ENCODE measurements at regions not wholly inside any gene's neighbourhood (a gene's known extent, or its start where the extent isn't known, plus 50 kb on each side); places are given as distances from the start of the nearest gene placed in this dataset.

- BruUV-seq (replicated peaks) = no TSS peak
- dilution Hi-C loops (cut with MboI; ENCODE audit: extremely low pct_ligation_motif_present, low sequenced_read_pairs) = no loop called here
- FAIRE-seq = no peak
- H3K9me3 ChIP-seq (replicated peaks; ENCODE audit: control insufficient read depth, insufficient read depth, low read length) = no peaks in the 10 kb centered on the region
- no peak for DNase-seq (ENCODE audit: low read depth, low spot score)
- H3K4me2 ChIP-seq (ENCODE audit: insufficient read depth, low read length) = no peak overlapping the region
- no peaks in the 10 kb centered on the region for H3K9me1 ChIP-seq (replicated peaks; ENCODE audit: control insufficient read depth, extremely low read depth, insufficient read depth, low read length)
- CTCF ChIA-PET = interaction anchor here (0.7 to 1.2 kb wide), 2 partner anchors 90 to 245 kb away, joined by 3 read pairs; no protein-coding TSS in a partner anchor
- no peak for TF ChIP-seq JUN (IDR thresholded peaks at IDR 0.05; ENCODE audit: borderline replicate concordance, insufficient read depth, insufficient read length, low read depth)
- TF ChIP-seq POLR2A (IDR thresholded peaks at IDR 0.05; ENCODE audit: low read depth, low read length) = no peak
- no peaks in the 10 kb centered on the region for H3K27me3 ChIP-seq (ENCODE audit: control insufficient read depth in 2 of 2, insufficient read depth in 2 of 2, low read length in 2 of 2)
- H3K79me2 ChIP-seq (ENCODE audit: control insufficient read depth, insufficient read depth, low read length) = no peaks in the 10 kb centered on the region
- H2AFZ ChIP-seq (ENCODE audit: low read depth, low read length) = no peak overlapping the region
- POLR2A ChIA-PET = interaction anchor here (0.7 kb wide), 1 partner anchor 184 kb away, joined by 3 read pairs; no protein-coding TSS in a partner anchor
- H3K9ac ChIP-seq (replicated peaks; ENCODE audit: extremely low read depth, insufficient read depth, low read length) = no peak overlapping the region
- intact Hi-C loops (cut with micrococcal nuclease) = no loop called here
- no peak overlapping the region for H3K27ac ChIP-seq (ENCODE audit: insufficient read depth, low read depth, low read length)
- no peaks in the 10 kb centered on the region for H3K36me3 ChIP-seq (ENCODE audit: control insufficient read depth in 2 of 2, extremely low read depth in 1 of 2, insufficient read depth in 2 of 2, low read length in 2 of 2)
- H3K4me1 ChIP-seq (ENCODE audit: control insufficient read depth, extremely low read depth, insufficient read depth, low read length) = no peaks in the 10 kb centered on the region
- no peak overlapping the region for H3K4me3 ChIP-seq (replicated peaks in 1 of 3; ENCODE audit: insufficient read depth in 1 of 3, low read depth in 1 of 3, low read length in 3 of 3)
- no peaks in the 10 kb centered on the region for H4K20me1 ChIP-seq (replicated peaks; ENCODE audit: control insufficient read depth, extremely low read depth, insufficient read depth, low read length)
Measured at GRCh38 chr1:245046315-245046714, 108.5 kb upstream of the KIF26B start.

GRCh38 chr1:245045087-245045881 is 109.5 kb upstream of the KIF26B start:
- Histone ChIP-seq H3K9me1 (replicated peaks; ENCODE audit: control insufficient read depth, extremely low read depth, insufficient read depth, low read length) (no peaks in the 10 kb centered on the region), H3K4me2 (ENCODE audit: insufficient read depth, low read length) (no peak overlapping the region)

More at GRCh38 chr1:245045087-245045881, 109.5 kb upstream of the KIF26B start:
- Histone ChIP-seq H3K4me1 (ENCODE audit: control insufficient read depth, extremely low read depth, insufficient read depth, low read length) (no peaks in the 10 kb centered on the region), H3K27me3 (ENCODE audit: control insufficient read depth in 2 of 2, insufficient read depth in 2 of 2, low read length in 2 of 2) (no peaks in the 10 kb centered on the region), H3K9me3 (replicated peaks; ENCODE audit: control insufficient read depth, insufficient read depth, low read length) (no peaks in the 10 kb centered on the region), H4K20me1 (replicated peaks; ENCODE audit: control insufficient read depth, extremely low read depth, insufficient read depth, low read length) (no peaks in the 10 kb centered on the region), H3K36me3 (ENCODE audit: control insufficient read depth in 2 of 2, extremely low read depth in 1 of 2, insufficient read depth in 2 of 2, low read length in 2 of 2) (no peaks in the 10 kb centered on the region), H2AFZ (ENCODE audit: low read depth, low read length) (no peak overlapping the region), H3K27ac (ENCODE audit: insufficient read depth, low read depth, low read length) (no peak overlapping the region), H3K79me2 (ENCODE audit: control insufficient read depth, insufficient read depth, low read length) (no peaks in the 10 kb centered on the region), H3K9ac (replicated peaks; ENCODE audit: extremely low read depth, insufficient read depth, low read length) (no peak overlapping the region), H3K4me3 (replicated peaks in 1 of 3; ENCODE audit: insufficient read depth in 1 of 3, low read depth in 1 of 3, low read length in 3 of 3) (no peak overlapping the region)
- ChIA-PET POLR2A (no interaction called here), CTCF (interaction anchor here (1.1 to 1.2 kb wide), 2 partner anchors 74 to 244 kb away, joined by 3 to 4 read pairs; no protein-coding TSS in a partner anchor)
- FAIRE-seq = no peak
- no TSS peak for BruUV-seq (replicated peaks)
- no peak for DNase-seq (ENCODE audit: low read depth, low spot score)
- dilution Hi-C loops (cut with MboI; ENCODE audit: extremely low pct_ligation_motif_present, low sequenced_read_pairs) = no loop called here
- intact Hi-C loops (cut with micrococcal nuclease) = no loop called here
- TF ChIP-seq MAX (IDR thresholded peaks at IDR 0.05; ENCODE audit: insufficient read depth, insufficient read length) (no peak), POLR2A (IDR thresholded peaks at IDR 0.05; ENCODE audit: low read depth, low read length) (no peak), POLR2AphosphoS5 (IDR thresholded peaks at IDR 0.05; ENCODE audit: insufficient read depth, low read depth, low read length) (no peak), GATA2 (IDR thresholded peaks at IDR 0.05; ENCODE audit: insufficient read depth, insufficient read length, low read depth, low read length) (no peak), MYC (IDR thresholded peaks at IDR 0.05; ENCODE audit: low read depth, low read length) (no peak), JUN (IDR thresholded peaks at IDR 0.05; ENCODE audit: borderline replicate concordance, insufficient read depth, insufficient read length, low read depth) (no peak), CTCF (IDR thresholded peaks at IDR 0.05; ENCODE audit: extremely low read depth in 1 of 2, insufficient read depth in 1 of 2, low read depth in 1 of 2, low read length in 2 of 2) (no peak), FOS (IDR thresholded peaks at IDR 0.05; ENCODE audit: borderline replicate concordance, insufficient read depth, low read length) (no peak), EZH2 (IDR thresholded peaks at IDR 0.05; ENCODE audit: borderline replicate concordance, low read depth, low read length, severe bottlenecking) (no peak)
